GOT3 (cell line): ENCODE measurements at regions not wholly inside any gene's neighbourhood (a gene's known extent, or its start where the extent isn't known, plus 50 kb on each side); places are given as distances from the start of the nearest gene placed in this dataset.

Experiments used
- DNase-seq: peaks from one replicate; lab custom pipeline; 2025; ENCODE audit warnings: mixed read lengths; lab: John Stamatoyannopoulos, UW

DNA sequence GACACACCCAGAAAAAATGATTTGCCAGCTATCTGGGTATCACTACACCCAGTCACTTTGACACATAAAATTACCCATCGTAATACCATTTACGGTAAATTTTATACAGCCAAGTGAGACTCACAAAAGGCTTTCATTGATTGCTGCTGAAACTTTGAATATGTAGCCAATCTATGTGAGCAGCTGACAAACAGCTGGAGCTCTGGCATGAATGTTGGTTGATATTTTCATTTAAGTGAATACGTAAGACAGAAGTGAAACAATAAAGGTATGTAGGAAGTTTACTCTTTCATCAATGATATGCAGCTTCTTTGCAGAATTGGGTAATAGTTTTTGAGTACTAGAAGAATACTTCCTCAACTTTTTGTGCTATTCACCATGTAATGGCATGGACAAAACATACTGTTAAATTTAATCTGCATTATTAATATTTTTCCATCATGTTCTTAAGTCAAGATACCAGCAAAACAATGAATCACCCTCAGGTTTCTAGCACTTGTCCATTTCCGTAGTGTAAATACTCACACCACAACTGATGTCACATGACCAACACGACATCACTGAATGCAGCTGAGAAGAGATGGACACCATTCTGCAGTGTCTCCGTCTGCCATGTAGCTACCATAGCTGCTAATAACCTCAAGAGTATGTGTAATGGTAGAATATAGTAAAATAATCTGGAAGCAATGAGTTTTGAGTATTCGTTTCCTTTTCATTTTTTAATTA lies 205.9 kb upstream of the HES1 start:
- DNase-seq, result no peak

DNA sequence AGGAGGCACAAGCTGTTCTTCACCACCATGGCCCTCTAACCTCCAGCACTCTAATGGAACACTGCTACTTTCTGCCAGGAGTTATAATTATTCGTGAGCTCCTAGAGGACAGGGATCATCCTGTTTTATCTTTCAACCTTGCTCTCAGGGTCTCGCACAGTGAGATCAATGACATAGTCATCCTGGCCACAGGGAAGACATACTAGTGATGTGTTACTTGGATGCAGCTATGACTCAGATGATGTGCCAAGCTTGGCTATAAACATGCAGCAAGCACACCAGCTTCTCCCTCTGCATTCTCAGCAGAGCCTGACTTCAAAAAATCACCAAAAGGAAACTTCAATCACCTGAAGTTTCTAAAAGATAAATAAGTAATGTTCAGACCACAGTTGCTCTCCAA lies 203.8 kb upstream of the HES1 start:
- no peak for DNase-seq

DNA sequence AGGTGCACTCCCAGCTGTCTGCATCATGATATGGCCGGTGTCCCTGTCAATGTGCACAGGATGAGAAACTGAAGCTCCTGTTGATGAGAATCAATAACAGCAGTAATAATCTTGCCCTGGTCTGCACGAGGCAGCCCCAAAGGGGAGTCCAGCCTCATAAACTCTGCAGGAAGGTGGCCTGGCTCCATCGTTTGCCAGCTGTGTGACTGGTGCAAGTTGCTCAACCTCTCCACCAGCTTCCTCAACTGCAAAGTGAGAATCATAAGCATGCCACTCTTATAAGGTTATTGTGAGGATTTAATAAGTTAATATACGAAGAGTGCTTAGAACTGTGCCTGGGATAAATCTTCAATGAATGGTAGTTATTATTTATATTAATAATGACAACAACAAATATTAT lies 203.4 kb upstream of the HES1 start:
- no peak for DNase-seq

DNA sequence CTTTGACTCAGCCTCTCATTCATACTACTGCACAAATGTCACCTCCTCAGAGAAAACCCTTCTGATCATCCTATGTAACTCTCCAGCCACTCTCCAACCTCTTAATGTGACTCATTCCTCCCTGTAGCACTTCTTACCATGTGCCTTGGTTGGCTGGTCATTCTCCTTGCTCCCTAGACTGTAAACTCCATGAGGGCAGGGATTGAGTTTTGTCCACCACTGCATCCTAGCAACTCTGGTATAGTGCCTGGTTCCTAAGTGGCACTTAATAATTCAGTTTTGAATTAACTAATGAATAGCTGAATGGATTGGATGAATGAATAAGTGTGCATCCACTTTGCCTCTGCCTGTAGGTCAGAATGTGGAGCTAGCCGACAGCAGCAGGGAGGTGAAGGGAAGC lies 202.5 kb upstream of the HES1 start:
- no peak for DNase-seq

DNA sequence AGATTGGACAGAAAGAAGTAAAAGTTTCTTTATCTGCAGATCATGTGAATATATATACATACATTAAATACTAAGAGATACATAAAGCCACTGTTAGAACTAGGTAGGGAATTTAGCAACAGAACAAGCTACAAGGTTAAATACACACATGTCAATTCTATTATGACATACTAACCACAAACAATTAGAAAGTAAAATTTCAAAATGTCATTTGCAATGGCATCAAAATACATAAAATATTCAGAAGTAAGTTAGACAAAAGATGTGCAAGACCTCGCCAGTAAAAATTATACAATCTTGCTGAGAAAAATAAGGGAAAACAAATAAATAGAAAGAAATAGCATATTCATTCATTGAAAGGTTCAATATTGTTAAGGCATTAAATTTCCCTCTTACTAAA lies 200.0 kb upstream of the HES1 start:
- DNase-seq, result no peak

DNA sequence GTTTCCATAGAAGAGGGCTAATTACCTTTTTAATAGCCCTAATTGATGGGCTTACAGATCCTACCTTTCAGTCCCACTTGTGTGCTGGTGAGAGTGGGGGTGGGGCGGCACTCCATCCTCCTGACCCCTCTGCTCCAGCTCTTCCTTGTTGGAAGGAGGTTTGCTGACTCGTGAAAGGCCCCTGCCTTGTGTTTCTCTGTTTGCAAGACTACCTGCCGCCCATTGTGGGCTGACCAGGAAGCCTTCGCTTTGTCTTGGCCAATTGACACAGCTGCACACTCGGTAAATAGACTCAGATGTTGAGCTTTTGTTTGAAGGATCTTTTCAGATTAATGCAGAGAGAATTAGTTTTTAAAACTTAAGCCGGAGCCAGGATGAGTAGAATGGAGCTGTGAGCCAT lies 197.3 kb upstream of the HES1 start:
- DNase-seq, result no peak

DNA sequence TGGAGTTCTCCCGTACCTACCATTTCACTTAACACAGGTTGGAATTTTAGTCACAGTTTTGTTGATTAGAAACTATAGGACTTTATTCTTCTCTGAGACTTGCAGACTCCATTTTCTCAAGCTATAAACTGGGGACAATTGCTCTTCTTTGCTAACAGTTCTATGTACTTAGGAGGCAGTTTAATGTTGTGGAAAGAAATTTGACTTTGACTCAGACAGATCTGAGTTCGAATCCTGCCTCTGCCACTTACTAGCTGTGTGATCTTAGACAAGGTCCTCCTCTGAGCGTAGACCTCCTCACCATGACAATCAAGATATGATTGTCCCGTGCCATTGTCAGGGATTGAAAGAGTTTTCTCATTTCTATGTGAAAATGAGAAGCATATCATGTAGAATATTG lies 196.4 kb upstream of the HES1 start:
- no peak for DNase-seq

DNA sequence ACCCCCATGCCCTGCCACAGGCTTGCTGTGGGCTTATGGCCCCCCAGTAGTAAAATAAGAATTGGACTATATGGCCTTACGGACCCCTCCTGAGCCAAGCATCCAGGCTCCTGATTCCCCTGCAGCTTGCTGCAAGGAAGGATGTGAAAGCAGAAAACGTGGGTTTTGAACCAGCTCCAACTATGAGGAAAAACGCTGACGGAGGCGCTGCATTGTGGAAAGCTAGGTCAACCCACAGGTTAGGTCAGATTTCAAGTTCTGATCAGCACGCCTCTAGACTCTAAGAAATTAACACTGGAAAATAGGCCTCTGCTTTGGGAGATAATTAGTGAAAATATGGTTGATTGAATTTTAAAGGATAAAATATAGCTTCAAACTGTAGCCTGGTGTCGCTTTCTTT lies 195.4 kb upstream of the HES1 start:
- no peak for DNase-seq

DNA sequence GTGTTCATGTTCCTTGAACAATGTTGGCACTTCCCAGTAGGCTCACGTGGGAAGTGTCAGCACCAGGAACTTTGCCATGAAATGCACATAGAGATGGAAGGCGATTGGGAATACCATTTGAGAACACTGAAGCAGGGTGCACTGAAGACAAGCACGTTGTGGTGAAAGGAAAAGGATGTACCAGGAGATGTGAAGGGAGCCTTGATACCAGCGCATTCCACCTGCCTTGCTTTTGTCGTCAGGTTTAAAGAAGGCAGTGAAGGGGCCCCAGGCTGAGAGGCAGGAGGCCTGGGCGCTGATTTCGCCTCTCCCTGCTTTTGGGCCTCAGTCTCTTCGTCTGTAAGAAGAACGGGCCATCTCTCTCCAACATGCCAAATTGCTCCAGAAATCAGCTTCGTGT lies 194.5 kb upstream of the HES1 start:
- DNase-seq, result no peak

DNA sequence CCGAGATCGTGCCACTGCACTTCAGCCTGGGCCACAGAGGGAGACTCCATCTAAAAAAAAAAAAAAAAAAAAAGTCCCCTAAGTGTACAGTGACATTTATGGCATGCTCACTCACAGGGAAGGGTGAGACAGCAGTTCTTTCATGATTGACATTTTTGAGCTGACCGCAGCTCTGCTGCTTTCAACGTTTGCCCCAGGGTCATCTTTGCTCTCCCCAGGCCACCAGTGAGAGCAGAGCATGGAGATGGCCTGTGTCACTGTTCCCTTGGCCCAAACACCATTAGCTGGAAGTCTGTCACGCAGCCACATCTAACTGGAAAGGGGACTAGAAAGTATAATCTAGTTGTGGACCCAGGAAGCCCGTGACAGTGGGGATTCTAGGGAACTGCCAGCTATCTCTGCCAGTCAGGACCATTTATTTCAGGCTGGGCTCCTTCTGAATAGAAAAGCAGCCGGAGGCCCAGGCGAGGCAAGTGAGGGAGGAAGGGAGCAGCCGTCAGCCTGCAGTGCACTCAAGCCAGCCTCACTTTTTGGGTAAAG lies 193.4 kb upstream of the HES1 start:
- no peak for DNase-seq

DNA sequence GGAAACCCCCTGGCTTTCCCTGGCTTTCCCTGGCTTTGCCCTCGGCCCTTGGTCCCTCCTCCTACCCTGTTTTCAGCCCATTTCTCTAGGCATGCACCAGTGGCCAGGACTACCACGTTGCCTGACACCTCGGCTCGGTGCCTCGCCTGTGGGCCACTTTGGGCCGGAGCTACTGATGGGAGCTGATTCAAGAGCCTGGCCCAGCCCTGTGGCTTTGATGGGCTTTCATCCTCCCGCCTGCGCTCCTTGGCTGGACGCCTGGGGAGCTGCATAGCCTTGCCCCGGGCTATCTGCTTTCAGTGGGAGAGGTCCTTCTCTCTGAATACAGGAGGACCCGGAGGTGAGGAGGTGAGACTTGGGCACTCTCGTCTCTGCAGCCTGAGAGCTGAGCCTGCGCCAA lies 192.7 kb upstream of the HES1 start:
- no peak for DNase-seq

DNA sequence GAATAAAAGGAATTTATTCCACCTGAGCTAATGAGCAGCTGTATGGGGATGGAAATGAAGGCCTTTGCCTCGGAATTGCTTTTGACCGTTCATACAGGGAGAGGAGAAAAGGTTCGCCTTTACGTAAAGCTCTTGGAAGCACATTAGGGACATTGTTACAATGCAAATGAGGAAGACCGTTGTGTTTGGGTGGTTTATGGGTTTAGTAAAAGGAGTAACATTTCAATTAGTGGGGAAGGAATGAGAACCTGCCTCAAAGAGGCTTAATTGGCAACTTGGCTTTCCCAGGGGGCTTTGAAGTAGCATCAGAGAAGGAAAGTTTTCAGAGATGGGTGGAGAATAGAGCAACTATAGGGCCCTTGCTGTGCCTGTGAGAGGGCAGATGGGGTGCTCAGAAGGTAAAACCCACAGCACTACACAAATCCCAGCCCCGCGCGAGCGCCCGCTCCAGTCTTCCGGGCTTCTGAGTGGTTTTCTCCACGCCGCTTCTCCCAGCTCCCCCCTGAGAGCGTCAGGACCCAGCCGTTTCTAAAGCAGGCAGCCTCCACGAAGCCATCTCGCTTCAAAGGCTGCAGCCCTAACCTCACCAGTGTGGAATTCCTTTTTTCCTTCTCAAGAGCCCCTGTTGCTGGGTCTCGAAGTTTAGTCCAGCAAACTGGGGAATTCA lies 192.0 kb upstream of the HES1 start:
- DNase-seq, result no peak

DNA sequence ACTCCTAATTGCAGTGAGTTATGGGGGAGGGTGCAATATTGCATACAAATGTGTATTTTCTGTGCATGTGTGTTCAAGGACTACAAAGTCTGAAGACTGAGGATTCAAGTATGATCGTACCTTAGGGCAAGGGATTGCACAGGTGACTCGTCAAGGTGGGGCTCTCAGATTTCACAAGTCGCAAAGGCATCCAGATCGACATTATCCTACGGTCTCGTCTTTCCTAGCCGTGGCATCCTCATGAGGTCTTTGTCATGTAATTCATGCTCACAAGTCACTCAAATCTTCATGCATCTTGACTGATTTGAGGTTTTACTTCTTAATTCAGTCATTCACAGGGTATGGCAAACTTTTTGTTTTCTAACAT lies 191.4 kb upstream of the HES1 start:
- no peak for DNase-seq

DNA sequence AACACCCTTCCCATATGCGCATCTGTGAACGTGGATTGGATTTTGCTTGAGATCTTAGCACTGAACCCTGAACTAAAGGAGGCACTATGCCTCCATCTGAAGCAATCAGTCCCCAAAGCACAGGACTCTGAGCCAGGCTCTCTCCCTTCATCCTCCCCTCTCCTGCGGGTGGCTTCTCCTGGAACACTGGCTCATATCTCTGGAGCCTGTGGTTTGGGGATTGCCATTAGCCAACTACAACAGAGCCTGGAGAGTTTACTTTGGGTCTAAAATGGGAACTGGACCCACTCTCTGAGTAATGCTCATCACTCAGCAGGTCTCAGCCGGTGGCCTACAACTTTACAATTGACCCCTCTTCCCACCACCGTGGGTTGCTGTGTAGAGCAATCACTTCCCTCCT lies 190.8 kb upstream of the HES1 start:
- DNase-seq, result no peak

DNA sequence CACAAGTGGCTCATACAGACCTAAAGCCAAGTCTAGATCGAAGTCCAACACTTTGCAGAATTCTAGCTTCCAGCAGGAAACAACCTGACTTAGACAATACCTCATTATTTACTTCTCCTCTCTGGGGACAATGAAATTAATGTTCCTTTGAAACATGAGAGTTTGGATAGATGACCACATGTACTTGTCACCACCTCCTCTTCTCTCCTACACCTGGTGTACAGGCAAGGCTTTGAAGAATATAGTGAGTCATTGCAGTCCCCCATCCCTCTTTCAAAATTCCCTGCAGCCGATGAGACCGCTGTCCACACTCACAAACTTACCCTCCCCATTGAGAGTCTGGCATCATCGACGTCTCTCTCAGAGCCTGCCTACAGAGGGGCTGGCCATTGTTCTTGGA lies 189.0 kb upstream of the HES1 start:
- DNase-seq, result no peak

DNA sequence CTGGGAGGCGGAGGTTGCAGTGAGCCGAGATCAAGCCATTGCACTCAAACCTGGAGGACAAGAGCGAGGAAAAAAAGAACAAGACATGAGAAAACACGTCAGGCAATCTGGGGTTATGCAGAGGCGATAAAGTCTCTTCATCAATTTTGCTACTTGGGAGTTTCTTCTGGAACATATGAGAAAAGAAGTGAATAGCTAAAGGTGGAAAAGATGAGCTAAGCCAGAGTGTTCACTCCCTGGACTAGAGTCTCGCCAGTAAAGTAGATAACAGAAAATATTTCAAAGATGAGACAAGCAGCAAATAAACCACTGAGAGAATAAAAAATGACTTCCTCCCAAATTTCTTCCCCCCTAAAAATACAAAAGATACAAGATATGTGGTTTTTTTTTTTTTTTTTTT lies 188.4 kb upstream of the HES1 start:
- no peak for DNase-seq

DNA sequence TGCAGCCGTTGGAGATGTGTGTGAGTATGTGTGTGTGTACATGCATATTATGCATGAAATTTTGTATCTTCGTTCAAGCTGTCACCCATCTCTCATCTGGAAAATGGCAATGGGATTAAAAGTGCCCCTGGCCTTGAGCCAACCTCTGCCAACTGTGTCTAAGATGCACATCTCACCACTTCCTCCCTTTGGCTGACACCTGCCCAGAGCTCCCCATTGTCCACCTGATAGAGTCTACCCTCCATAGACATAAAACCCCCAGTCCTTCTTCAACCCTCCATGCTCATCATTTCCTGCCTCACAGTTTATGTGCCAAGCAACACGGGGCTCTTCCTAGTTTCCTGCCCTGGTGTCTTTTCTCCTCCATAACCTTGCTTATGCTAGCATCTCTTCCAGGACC lies 187.5 kb upstream of the HES1 start:
- no peak for DNase-seq

DNA sequence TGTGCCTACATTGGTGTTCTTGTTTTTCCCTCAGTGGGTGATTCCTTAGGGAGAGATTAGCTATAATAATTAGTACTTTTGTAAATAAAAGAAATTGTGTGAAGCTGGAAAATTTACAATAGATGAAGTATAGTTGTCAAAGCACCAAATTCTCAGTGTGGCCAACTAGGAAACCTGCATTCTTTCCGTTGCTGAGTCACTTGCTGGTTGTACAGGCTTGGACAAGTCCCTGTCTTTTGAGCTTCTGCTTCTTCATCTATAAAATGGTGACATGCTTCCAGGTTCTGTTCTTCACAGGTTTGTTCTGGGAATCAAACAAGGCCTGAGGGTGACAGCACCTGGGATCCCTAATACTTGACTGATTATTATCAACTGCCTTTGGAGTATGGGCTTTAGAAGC lies 184.1 kb upstream of the HES1 start:
- no peak for DNase-seq

DNA sequence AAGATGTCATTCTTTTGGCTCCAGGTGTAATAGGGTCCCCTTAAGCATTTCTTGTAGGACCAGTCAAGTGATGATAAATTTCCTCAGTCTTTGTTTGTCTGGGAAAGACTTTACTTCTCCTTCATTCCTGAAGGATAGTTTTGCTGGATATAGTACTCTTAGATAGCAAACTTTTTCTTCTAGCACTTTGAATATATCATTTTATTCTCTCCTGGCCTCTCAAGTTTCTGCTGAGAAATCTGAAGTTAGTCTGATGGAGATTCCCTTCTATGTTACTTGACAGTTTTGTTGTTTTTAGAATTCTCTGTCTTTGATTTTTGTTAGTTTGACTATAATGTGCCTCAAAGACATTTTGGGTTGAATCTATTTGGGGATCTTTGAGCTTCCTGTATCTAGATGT lies 181.2 kb upstream of the HES1 start:
- no peak for DNase-seq

DNA sequence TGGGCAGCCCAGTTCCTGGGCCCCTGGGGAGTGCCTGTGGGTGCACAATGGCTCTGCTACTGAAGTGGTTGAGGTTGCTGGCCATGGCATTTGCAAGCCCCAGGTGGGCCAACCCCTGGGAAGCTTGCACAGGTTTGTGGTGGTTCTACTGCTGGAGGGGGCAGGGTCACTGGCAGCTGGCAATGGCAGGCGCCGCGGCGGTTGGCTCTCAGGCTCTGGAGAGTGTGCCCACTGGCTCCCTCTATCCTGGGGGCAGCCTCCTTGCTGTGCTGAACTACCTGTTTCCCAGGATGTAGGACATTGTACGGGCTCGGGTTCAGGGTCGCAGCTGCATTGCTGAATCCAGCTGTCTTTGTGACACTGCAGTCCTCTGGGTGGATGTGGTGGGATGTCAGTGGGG lies 180.2 kb upstream of the HES1 start:
- DNase-seq, result no peak

DNA sequence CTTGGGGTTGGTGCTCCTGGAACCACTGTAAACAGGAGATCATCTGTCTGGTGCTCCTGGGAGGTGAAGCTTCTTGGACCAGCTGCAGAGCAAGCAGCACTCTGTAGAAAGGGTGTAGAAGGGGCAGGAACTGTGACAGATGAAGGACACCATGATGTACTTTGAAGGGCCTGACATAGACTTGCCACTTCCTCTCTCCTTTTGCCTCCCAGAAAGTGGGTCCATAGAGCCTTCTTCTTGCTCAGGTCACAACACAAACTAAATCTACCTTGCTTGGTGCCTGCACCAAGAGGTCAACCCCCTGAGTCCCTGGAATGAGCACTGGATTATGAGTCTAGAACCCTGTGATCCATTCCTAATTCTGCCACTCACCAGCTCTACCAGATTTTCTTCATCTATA lies 176.1 kb upstream of the HES1 start:
- no peak for DNase-seq

DNA sequence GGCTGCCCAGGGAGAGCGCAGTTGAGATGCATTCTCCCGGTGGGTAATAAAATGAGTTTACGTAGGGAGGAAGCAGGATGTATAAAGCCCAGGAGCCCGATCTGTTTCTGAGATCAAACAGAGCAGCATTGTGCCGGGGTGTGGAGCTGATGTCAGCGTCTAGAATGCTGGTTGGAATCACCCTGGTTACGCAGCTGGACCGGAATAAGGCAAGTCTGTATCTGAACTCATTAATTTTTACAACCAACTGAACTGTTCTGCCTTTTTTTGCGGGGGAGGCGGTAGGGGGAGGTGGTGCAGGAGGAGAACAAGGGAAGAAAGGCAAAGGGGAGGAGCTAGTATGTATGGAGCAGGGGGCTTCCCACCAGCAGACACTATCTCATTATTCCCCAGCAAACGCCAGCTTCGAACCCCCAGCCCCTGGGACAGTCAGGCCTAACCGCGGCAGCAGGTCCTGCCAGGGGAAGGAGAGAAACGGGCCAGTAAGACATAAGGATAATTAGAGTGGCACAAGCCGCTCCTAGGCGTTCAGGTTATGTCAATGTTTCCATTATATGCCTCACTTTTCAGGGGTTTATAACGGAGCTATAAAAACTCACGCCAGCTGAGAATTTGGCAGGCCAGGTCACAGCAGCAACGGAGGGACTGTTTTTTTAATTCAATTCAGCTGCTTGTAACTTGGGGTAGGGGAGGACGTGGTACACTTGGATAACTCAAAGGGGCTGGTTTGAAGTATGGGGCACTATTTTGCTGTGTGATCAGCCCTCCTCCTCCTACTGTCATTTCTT lies 175.3 kb upstream of the HES1 start:
- DNase-seq, result no peak
